ENCODE measurements at regions not wholly inside any gene's neighbourhood (a gene's known extent, or its start where the extent isn't known, plus 50 kb on each side); places are given as distances from the start of the nearest gene placed in this dataset.

DNA sequence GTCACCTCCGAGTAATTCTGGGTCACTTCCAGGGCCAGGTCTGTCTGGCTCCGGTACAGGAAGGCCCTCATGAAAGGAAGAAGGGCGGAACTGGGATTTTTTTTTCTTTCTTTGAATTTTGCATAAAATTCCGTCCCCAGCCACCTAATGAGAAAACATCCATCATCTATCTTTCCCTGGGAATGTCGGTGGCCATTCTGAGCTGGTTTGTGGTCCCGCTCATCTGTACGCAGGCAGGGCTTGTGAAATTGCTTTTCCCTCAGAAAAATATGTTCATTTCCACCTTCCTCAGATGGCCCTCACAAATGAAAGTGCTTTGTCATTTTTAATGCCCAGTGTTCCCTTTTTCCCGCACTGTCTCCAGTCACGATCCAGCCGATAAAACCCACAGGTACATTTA, 353.0 kb upstream of the ZFHX3 start:
- intact Hi-C loops (cut with micrococcal nuclease; ENCODE audit: unreplicated experiment) (no loop called here), in situ Hi-C loops (cut with HindIII; ENCODE audit: low pct_unique_long_range_greater_than_20kb, low sequenced_read_pairs) (no loop called here)
- ATAC-seq = no peak
- Histone ChIP-seq H3K27me3 (ENCODE audit: control insufficient read depth, insufficient read depth, low read length) (no peaks in the 10 kb centered on the region), H3K9me3 (ENCODE audit: control insufficient read depth, insufficient read depth, low read depth, low read length) (no peaks in the 10 kb centered on the region), H3K4me3 (ENCODE audit: low read depth in 2 of 2, low read length in 2 of 2) (no peak overlapping the region), H3K27ac (ENCODE audit: low read length) (no peak overlapping the region), H3K4me1 (ENCODE audit: control insufficient read depth, insufficient read depth, low read length) (no peaks in the 10 kb centered on the region), H3K36me3 (ENCODE audit: control insufficient read depth, insufficient read depth, low read length) (no peaks in the 10 kb centered on the region)
- BruUV-seq (replicated peaks) = no TSS peak
- TF ChIP-seq POLR2AphosphoS5 (IDR thresholded peaks at IDR 0.05; ENCODE audit: low read depth, low read length) = no peak
- TF ChIP-seq TCF7L2 (IDR thresholded peaks at IDR 0.05; ENCODE audit: low read depth, low read length) = no peak
- TF ChIP-seq SIN3A (IDR thresholded peaks at IDR 0.05; ENCODE audit: borderline replicate concordance, insufficient read depth, low read depth, low read length) = no peak
- DNase-seq (ENCODE audit: low read depth, low spot score) = no peak
- CTCF ChIA-PET = no interaction called here
- POLR2A ChIA-PET = interaction anchor here (0.5 kb wide), 1 partner anchor 994 kb away, joined by 5 read pairs; no protein-coding TSS in a partner anchor

GRCh38 chr16:73399997-73400396, 352.1 kb upstream of the ZFHX3 start:
- CTCF ChIA-PET = no interaction called here

More at GRCh38 chr16:73399997-73400396, 352.1 kb upstream of the ZFHX3 start:
- in situ Hi-C loops (cut with HindIII; ENCODE audit: low pct_unique_long_range_greater_than_20kb, low sequenced_read_pairs) = no loop called here
- H3K4me3 ChIP-seq (ENCODE audit: low read depth in 2 of 2, low read length in 2 of 2) = no peak overlapping the region
- POLR2A ChIA-PET = no interaction called here
- H3K9me3 ChIP-seq (ENCODE audit: control insufficient read depth, insufficient read depth, low read depth, low read length) = no peaks in the 10 kb centered on the region
- DNase-seq (ENCODE audit: low read depth, low spot score) = no peak
- intact Hi-C loops (cut with micrococcal nuclease; ENCODE audit: unreplicated experiment) = no loop called here
- no TSS peak for BruUV-seq (replicated peaks)
- H3K4me1 ChIP-seq (ENCODE audit: control insufficient read depth, insufficient read depth, low read length) = no peaks in the 10 kb centered on the region
- TF ChIP-seq SIN3A (IDR thresholded peaks at IDR 0.05; ENCODE audit: borderline replicate concordance, insufficient read depth, low read depth, low read length) (no peak), CTCF (IDR thresholded peaks at IDR 0.05) (no peak), POLR2AphosphoS5 (IDR thresholded peaks at IDR 0.05; ENCODE audit: low read depth, low read length) (no peak), REST (IDR thresholded peaks at IDR 0.05; ENCODE audit: insufficient read depth in 1 of 2, low read depth in 2 of 2, low read length in 1 of 2) (no peak), TCF7L2 (IDR thresholded peaks at IDR 0.05; ENCODE audit: low read depth, low read length) (no peak)
- no peak overlapping the region for H3K27ac ChIP-seq (ENCODE audit: low read length)
- H3K36me3 ChIP-seq (ENCODE audit: control insufficient read depth, insufficient read depth, low read length) = no peaks in the 10 kb centered on the region
- no peaks in the 10 kb centered on the region for H3K27me3 ChIP-seq (ENCODE audit: control insufficient read depth, insufficient read depth, low read length)
- ATAC-seq = no peak

All from Panc1 (cell line).